GM20000 (cell line): ENCODE measurements at regions not wholly inside any gene's neighbourhood (a gene's known extent, or its start where the extent isn't known, plus 50 kb on each side); places are given as distances from the start of the nearest gene placed in this dataset.
"Not testable (repeated sequence)": the region's sequence is repeated elsewhere in the genome, so short reads cannot be mapped to it uniquely, and the experiment has no call there.

Experiments
- DNase-seq: peaks from one replicate; pipeline ENCODE4 v3.0.0; 2012; ENCODE audit warnings: low spot score
- TF ChIP-seq, protein P1 (sequence below): IDR thresholded peaks from 2 replicates; pipeline ENCODE4 v1.5.1; 2012; ENCODE audit warnings: mild to moderate bottlenecking, control low read depth; ENCODE audit errors: extremely low read depth, missing control alignments

DNA sequence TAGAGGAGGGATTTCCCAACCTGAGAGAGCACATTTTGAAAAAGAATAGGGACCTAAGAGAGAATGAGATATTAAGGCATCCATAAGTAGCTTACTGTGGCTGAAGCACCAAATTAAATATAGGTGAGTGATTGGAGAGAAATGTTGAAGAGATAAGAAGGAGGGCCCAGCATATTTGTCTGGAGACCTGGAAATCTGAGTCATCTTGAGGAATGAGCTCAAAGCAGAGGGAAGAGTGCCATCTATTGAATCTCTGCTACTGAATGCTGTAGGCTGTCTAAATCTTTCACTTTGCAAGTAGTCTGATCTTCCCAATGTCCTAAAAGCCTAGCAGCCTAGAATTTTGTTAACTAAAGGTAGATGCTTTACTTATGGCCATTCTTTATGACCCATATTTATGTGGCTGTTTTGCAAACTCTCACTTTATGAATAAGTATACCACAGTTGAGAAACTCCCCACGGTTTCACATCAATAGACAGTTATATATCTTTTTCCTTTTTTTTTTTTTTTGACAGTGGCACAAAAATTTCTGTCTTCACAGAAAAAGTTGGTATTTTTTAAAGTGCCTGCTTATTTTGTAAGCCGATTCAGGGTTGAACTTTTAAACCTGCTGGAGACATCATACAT is 2093.5 kb downstream of the LRRC4C start:
- no peak for DNase-seq
- TF ChIP-seq, protein P1, sequence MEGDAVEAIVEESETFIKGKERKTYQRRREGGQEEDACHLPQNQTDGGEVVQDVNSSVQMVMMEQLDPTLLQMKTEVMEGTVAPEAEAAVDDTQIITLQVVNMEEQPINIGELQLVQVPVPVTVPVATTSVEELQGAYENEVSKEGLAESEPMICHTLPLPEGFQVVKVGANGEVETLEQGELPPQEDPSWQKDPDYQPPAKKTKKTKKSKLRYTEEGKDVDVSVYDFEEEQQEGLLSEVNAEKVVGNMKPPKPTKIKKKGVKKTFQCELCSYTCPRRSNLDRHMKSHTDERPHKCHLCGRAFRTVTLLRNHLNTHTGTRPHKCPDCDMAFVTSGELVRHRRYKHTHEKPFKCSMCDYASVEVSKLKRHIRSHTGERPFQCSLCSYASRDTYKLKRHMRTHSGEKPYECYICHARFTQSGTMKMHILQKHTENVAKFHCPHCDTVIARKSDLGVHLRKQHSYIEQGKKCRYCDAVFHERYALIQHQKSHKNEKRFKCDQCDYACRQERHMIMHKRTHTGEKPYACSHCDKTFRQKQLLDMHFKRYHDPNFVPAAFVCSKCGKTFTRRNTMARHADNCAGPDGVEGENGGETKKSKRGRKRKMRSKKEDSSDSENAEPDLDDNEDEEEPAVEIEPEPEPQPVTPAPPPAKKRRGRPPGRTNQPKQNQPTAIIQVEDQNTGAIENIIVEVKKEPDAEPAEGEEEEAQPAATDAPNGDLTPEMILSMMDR: no peak

DNA sequence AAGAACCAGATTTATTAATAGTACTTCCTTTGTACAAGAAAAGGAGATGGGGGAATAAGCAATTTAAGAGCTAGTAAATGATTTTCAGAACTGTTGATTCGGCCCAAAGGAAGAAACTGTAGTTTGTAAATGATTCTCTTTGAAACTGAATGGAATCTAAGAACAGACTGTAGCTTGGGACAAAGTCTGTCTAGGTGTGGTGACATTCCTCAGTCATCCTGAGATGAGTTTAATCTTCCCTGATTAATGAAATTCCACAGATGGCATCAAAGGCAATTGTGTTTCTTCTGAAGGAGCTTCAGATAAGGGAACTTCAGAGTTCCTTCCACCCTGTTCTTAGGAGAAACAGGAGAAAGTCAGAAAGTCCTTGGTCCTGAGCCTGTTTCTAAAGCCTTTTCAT is 2095.9 kb downstream of the LRRC4C start:
- no peak for DNase-seq
- TF ChIP-seq, protein P1: no peak

DNA sequence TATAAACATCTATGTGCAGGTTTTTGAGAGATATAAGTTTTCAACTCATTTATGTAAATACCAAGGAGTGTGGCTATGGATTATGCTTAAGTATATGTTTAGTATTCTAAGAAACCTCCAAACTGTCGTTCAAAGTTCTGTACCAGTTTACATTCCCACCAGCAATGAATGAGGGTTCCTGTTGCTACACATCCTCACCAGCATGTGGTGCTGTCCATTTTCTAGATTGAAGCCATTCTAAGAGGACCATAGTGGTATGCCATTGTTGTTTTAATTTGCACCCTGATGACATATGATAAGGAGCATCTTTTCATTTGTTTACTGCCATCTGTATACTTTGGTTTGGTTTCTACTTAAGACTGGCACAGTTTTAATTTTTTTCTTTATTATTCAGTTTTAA is 2097.9 kb downstream of the LRRC4C start:
- TF ChIP-seq, protein P1: no peak
- no peak for DNase-seq

DNA sequence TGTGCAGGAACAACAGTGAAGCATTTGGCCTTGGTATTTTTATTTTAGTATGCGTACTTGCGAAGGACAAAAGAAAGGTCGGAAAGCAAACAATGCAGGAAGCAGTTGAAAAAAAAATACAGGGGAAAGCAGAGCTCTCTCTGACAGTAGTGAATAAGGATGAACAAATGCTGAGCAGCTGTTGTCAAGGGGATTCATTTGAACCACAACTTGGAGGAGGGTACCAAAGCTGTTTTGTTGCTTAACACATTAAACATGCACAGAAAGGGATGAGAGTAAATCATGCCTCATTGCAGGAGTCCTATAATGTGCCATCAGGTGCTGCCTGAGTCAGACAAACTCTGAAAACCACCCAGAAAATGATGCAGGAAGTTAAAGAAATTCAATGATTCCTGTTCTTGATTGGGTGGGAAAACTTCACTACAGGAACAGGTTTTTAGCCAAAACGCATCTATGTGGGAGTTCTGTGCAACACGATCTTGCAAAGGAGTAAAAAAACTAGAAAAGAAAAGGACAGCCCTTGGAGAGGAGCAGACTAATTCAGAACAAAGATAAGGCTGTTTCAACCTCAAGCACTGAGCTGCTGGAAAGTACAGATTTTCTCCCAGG is 2113.5 kb downstream of the LRRC4C start:
- TF ChIP-seq, protein P1: no peak
- no peak for DNase-seq

DNA sequence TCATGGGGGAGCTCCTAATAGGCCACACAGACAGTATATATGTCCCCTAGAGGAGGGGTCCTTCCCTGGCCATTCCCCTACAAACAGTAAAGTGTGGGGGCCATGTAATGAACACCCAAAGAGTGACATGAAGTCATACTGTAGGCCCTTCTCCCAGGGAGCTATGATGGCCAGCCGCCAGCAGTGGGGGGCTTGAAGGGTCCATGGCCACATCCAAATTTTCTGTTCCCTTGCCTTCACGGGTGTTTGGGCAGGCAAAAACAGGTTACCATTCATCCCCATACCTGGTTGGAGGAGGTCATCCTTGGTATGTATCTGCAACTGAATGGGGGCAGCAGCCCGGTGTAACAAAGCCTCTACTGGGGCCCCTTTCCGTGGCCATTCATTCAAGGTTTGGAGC is 2118.0 kb downstream of the LRRC4C start:
- TF ChIP-seq, protein P1: no peak
- no peak for DNase-seq

DNA sequence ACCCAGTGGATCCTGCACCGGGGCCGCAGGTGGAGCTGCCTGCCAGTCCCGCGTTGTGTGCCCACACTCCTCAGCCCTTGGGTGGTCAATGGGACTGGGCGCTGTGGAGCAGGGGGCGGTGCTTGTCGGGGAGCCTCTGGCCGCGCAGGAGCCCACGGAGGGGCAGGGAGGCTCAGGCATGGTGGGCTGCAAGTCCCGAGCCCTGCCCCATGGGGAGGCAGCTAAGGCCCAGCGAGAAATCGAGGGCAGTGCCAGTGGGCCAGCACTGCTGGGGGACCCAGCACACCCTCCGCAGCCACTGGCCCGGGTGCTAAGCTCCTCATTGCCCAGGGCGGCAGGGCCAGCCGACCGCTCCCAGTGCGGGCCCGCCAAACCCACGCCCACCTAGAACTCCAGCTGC is 2126.4 kb downstream of the LRRC4C start:
- DNase-seq: not testable (repeated sequence)

DNA sequence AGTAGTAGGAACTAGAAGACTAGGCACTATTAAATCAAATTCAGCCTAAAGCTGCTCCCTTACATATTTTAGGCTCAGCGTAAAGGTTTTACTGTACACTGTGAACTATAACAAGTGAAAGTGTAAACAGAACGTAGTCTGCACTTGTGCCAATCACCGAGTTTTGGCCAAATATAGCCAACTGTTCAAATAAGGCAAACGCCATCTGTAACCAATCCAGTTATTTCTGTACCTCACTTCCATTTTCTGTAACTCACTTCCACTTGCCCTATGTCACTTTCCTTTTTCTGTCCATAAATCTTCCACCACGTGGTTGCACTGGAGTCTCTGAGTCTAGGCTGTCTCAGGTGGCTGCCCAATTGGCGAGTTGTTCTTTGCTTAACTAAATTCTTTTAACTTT is 2132.2 kb downstream of the LRRC4C start:
- TF ChIP-seq, protein P1: no peak
- no peak for DNase-seq

DNA sequence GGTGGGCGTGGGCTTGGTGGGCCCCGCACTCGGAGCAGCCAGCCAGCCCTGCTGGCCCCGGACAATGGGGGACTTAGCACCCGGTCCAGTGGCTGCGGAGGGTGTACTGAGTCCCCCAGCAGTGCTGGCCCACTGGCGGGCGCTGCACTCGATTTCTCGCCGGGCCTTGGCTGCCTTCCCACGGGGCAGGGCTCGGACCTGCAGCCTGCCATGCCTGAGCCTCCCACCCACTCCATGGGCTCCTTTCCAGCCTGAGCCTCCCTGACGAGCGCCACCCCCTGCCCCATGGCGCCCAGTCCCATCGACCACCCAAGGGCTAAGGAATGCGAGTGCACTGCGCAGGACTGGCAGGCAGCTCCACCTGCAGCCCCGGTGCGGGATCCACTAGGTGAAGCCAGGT is 2147.6 kb downstream of the LRRC4C start:
- not testable (repeated sequence) for DNase-seq

DNA sequence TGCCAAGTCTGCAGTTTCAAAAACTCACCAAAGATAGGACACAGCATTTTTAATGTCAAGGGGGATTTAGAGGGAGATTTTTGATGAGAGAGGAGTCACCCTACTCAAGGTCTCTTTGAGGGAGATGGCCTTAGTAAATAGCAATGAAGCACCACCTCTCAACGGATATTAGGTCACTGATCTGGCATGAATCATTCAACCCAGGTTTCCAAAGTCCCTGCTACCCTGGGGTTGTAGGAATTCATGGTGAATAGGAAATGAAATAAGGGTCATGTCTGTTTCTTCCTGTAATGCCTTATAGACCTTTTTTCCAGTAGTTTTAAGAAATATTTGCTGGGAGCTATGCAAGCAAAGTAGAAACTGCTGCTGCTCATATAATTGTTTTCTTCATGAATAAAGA is 2154.9 kb downstream of the LRRC4C start:
- no peak for DNase-seq
- TF ChIP-seq, protein P1: no peak
